Progenitor cell of endocrine pancreas (in vitro differentiated cells): ENCODE measurements at regions not wholly inside any gene's neighbourhood (a gene's known extent, or its start where the extent isn't known, plus 50 kb on each side); places are given as distances from the start of the nearest gene placed in this dataset.
A peak's percentile ranks its signal among the peaks of the same experiment; 100 is the strongest.

Experiments
- DNase-seq: peaks from one replicate; pipeline ENCODE4 v3.0.0; 2021; ENCODE audit warnings: low spot score; ENCODE audit not compliant: unreplicated experiment
- H3K27ac Mint-ChIP-seq: 2 replicates; pipeline ENCODE4 v1.8.0; 2021; ENCODE audit warnings: mild to moderate bottlenecking, moderate library complexity, mixed read lengths
- H3K27me3 Mint-ChIP-seq: 2 replicates; pipeline ENCODE4 v1.8.0; 2021; ENCODE audit warnings: mixed read lengths
- H3K36me3 Mint-ChIP-seq: 2 replicates; pipeline ENCODE4 v1.8.0; 2022; ENCODE audit warnings: mixed read lengths; ENCODE audit not compliant: insufficient read depth
- H3K4me1 Mint-ChIP-seq: 2 replicates; pipeline ENCODE4 v1.8.0; 2021; ENCODE audit warnings: low read depth, mixed read lengths
- H3K4me3 Mint-ChIP-seq: 2 replicates; pipeline ENCODE4 v1.8.0; 2021; ENCODE audit warnings: low read depth, mild to moderate bottlenecking, moderate library complexity, mixed read lengths
- H3K9me3 Mint-ChIP-seq: 2 replicates; pipeline ENCODE4 v1.8.0; 2021; ENCODE audit warnings: low read depth, mixed read lengths
- TF ChIP-seq, protein P1 (sequence below): fragments of 200-600 bp; sonication (generic); IDR thresholded peaks from one replicate; pipeline ENCODE4 v1.5.0; 2021; ENCODE audit warnings: antibody characterized with exemption, mild to moderate bottlenecking; ENCODE audit not compliant: unreplicated experiment

GRCh38 chr6:71190809-71191208 is 97.8 kb upstream of the OGFRL1 start:
- Mint-ChIP-seq H3K27ac (no peak overlapping the region), H3K36me3 (no peaks in the 10 kb centered on the region), H3K4me1 (no peaks in the 10 kb centered on the region), H3K9me3 (no peaks in the 10 kb centered on the region), H3K4me3 (no peak overlapping the region), H3K27me3 (no peaks in the 10 kb centered on the region)
- TF ChIP-seq, protein P1, sequence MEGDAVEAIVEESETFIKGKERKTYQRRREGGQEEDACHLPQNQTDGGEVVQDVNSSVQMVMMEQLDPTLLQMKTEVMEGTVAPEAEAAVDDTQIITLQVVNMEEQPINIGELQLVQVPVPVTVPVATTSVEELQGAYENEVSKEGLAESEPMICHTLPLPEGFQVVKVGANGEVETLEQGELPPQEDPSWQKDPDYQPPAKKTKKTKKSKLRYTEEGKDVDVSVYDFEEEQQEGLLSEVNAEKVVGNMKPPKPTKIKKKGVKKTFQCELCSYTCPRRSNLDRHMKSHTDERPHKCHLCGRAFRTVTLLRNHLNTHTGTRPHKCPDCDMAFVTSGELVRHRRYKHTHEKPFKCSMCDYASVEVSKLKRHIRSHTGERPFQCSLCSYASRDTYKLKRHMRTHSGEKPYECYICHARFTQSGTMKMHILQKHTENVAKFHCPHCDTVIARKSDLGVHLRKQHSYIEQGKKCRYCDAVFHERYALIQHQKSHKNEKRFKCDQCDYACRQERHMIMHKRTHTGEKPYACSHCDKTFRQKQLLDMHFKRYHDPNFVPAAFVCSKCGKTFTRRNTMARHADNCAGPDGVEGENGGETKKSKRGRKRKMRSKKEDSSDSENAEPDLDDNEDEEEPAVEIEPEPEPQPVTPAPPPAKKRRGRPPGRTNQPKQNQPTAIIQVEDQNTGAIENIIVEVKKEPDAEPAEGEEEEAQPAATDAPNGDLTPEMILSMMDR: peak; percentile 46
- no peak for DNase-seq

DNA sequence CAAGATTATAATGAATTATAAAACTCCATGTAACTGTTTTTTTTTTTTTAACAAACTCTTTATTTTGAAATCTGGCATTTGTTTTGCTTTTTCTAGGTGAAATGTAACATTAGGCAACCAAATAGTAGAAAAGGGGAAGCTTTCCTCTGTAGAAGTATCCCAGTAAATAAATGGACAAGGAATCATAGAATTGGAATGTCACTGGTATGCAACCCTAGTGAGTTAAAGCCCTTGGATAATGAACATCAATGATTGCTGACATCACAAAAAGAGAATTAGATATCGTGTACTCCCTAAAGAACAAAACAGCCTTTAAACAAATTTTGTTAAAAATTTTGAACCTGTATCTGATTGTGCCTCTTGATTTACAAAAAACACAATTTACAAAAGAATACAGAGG is 93.9 kb upstream of the OGFRL1 start:
- no peaks in the 10 kb centered on the region for H3K4me1 Mint-ChIP-seq

GRCh38 chr6:71197267-71197666 is 91.3 kb upstream of the OGFRL1 start:
- no peaks in the 10 kb centered on the region for H3K36me3 Mint-ChIP-seq
- H3K27me3 Mint-ChIP-seq: no peaks in the 10 kb centered on the region
- no peak for DNase-seq
- TF ChIP-seq, protein P1: no peak
- H3K9me3 Mint-ChIP-seq: no peaks in the 10 kb centered on the region
- no peak overlapping the region for H3K4me3 Mint-ChIP-seq
- H3K27ac Mint-ChIP-seq: no peak overlapping the region
- H3K4me1 Mint-ChIP-seq: no peaks in the 10 kb centered on the region

More for the DNA sequence above, 93.9 kb upstream of the OGFRL1 start:
- no peak overlapping the region for H3K27ac Mint-ChIP-seq
- no peaks in the 10 kb centered on the region for H3K27me3 Mint-ChIP-seq
- TF ChIP-seq, protein P1: no peak
- H3K36me3 Mint-ChIP-seq: no peaks in the 10 kb centered on the region
- no peaks in the 10 kb centered on the region for H3K9me3 Mint-ChIP-seq
- H3K4me3 Mint-ChIP-seq: no peak overlapping the region
- DNase-seq: no peak

DNA sequence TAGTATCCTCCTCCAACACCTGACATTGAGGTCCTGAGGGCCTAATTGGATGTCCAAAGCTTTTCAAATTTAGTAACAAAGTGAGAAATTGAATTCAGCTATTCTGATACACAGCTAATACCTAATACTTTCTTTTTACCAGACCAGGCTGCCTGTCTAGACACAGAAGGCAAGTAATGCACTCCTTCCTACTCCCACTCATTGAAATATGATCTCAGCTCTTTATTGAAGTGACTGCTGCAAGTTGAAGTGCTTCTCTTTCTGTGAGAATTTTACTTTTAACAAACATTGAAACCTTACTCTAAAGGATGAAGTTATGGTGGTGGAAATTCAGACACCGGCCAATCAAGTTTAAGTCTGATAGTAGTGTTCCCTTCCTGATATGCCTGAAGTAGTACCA is 90.8 kb upstream of the OGFRL1 start:
- Mint-ChIP-seq H3K27me3 (no peaks in the 10 kb centered on the region), H3K4me3 (no peak overlapping the region), H3K4me1 (no peaks in the 10 kb centered on the region), H3K9me3 (no peaks in the 10 kb centered on the region), H3K27ac (no peak overlapping the region), H3K36me3 (no peaks in the 10 kb centered on the region)
- TF ChIP-seq, protein P1: no peak
- DNase-seq: no peak

- H3K4me1 Mint-ChIP-seq: no peaks in the 10 kb centered on the region
- no peaks in the 10 kb centered on the region for H3K27me3 Mint-ChIP-seq
- no peak overlapping the region for H3K4me3 Mint-ChIP-seq
- DNase-seq: no peak
- no peaks in the 10 kb centered on the region for H3K9me3 Mint-ChIP-seq
- H3K36me3 Mint-ChIP-seq: no peaks in the 10 kb centered on the region
- no peak overlapping the region for H3K27ac Mint-ChIP-seq
- TF ChIP-seq, protein P1: no peak
These were observed 89.7 kb upstream of the OGFRL1 start for GRCh38 chr6:71198908-71199307.
